ENCODE measurements at regions not wholly inside any gene's neighbourhood (a gene's known extent, or its start where the extent isn't known, plus 50 kb on each side); places are given as distances from the start of the nearest gene placed in this dataset.

DNA sequence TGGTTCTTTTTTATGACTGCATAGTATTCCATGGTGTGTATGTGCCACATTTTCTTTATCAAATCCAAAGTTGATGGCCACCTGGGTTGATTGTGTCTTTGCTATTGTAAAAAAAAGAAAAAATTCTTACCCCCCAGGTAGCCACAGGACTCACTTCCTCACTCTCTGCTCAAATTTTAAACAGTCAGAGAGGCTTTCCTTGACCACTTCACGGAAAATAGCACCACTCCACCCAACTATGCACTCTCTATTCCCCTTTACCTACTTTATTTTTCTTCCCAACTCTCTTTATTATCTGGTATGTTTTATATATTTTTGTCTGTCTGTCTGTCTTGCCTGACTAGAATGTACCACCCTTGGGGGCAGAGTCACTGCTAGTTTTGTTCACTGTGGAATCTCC is 205.3 kb downstream of the BTG1 start:
- Histone ChIP-seq H3K4me3 (ENCODE audit: low read length) (no peak overlapping the region), H3K4me2 (ENCODE audit: low read depth, low read length) (no peak overlapping the region), H4K20me1 (ENCODE audit: insufficient read depth, low read length) (no peaks in the 10 kb centered on the region), H3K9ac (ENCODE audit: low read length) (no peak overlapping the region), H3K9me3 (replicated peaks; ENCODE audit: insufficient read depth, low read length) (no peaks in the 10 kb centered on the region), H3K79me2 (ENCODE audit: low read length) (no peaks in the 10 kb centered on the region), H3K9me2 (replicated peaks; ENCODE audit: insufficient read depth, low read length) (no peaks in the 10 kb centered on the region; the same call in 1 of the 2 replicates), H2AFZ (ENCODE audit: low read length) (no peak overlapping the region), H3K4me1 (ENCODE audit: low read length) (no peaks in the 10 kb centered on the region), H3K27ac (ENCODE audit: low read length) (no peak overlapping the region), H3K36me3 (replicated peaks; ENCODE audit: insufficient read depth, low read length) (no peaks in the 10 kb centered on the region), H3K27me3 (replicated peaks; ENCODE audit: insufficient read depth, low read length) (no peaks in the 10 kb centered on the region), H3F3A (ENCODE audit: insufficient read depth, low read length) (no peaks in the 10 kb centered on the region)
- no peak for TF ChIP-seq EZH2phosphoT487 (IDR thresholded peaks at IDR 0.05; ENCODE audit: low read length)
- no peak for TF ChIP-seq EZH2 (optimal IDR thresholded peaks at IDR 0.05; ENCODE audit: low read depth, low read length)
- TF ChIP-seq, protein P1, sequence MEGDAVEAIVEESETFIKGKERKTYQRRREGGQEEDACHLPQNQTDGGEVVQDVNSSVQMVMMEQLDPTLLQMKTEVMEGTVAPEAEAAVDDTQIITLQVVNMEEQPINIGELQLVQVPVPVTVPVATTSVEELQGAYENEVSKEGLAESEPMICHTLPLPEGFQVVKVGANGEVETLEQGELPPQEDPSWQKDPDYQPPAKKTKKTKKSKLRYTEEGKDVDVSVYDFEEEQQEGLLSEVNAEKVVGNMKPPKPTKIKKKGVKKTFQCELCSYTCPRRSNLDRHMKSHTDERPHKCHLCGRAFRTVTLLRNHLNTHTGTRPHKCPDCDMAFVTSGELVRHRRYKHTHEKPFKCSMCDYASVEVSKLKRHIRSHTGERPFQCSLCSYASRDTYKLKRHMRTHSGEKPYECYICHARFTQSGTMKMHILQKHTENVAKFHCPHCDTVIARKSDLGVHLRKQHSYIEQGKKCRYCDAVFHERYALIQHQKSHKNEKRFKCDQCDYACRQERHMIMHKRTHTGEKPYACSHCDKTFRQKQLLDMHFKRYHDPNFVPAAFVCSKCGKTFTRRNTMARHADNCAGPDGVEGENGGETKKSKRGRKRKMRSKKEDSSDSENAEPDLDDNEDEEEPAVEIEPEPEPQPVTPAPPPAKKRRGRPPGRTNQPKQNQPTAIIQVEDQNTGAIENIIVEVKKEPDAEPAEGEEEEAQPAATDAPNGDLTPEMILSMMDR (IDR thresholded peaks at IDR 0.05; ENCODE audit: low read length), result no peak
- DNase-seq, result no peak

DNA sequence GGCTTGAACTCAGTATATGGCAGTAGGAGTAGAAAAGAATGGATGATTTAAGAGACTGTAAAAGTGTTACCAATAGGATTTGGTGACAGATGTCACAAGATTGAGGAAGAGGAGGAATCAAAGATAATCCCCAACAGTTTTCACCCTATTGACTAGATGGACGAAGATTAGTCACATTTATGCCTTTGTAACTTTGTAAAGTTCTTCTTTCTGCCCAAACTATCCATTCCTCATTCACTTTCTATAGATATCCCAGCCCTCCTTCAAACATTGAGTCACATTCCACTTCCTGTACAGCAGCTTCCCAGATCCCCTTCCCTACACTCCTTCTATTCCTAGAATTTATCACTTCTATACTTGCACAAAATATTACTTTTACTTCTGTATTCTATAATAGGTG is 207.9 kb downstream of the BTG1 start:
- Histone ChIP-seq H3K4me2 (ENCODE audit: low read depth, low read length) (no peak overlapping the region), H2AFZ (ENCODE audit: low read length) (no peak overlapping the region), H3K36me3 (replicated peaks; ENCODE audit: insufficient read depth, low read length) (no peaks in the 10 kb centered on the region), H4K20me1 (ENCODE audit: insufficient read depth, low read length) (no peaks in the 10 kb centered on the region), H3K27me3 (replicated peaks; ENCODE audit: insufficient read depth, low read length) (no peaks in the 10 kb centered on the region), H3K4me1 (ENCODE audit: low read length) (no peaks in the 10 kb centered on the region), H3K27ac (ENCODE audit: low read length) (no peak overlapping the region), H3K9me3 (replicated peaks; ENCODE audit: insufficient read depth, low read length) (no peaks in the 10 kb centered on the region), H3K9ac (ENCODE audit: low read length) (no peak overlapping the region), H3K79me2 (ENCODE audit: low read length) (no peaks in the 10 kb centered on the region), H3F3A (ENCODE audit: insufficient read depth, low read length) (no peaks in the 10 kb centered on the region), H3K9me2 (replicated peaks; ENCODE audit: insufficient read depth, low read length) (no peaks in the 10 kb centered on the region; the same call in 1 of the 2 replicates), H3K4me3 (ENCODE audit: low read length) (no peak overlapping the region)
- no peak for DNase-seq
- no peak for TF ChIP-seq EZH2 (optimal IDR thresholded peaks at IDR 0.05; ENCODE audit: low read depth, low read length)
- TF ChIP-seq EZH2phosphoT487 (IDR thresholded peaks at IDR 0.05; ENCODE audit: low read length), result no peak
- TF ChIP-seq, protein P1 (IDR thresholded peaks at IDR 0.05; ENCODE audit: low read length), result no peak

DNA sequence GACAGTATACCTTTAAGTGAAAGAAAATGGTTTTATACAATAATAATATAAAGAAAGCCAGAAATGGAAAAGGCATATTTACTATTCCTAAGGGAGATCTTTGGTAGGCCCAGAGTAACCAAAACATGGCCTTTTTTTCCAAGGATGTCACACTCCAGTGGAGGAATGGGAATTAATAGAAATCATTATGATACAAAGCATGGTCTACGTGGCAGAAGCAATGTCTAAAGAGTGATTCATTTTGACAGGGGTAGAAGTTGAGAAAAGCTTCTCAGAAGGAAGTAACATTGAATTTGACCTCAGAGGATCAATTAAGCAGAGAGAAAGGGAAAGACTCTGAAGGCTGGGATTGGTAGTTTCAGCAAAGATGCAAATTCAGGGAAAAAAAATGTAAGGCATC is 208.6 kb downstream of the BTG1 start:
- Histone ChIP-seq H3K27ac (ENCODE audit: low read length) (no peak overlapping the region), H3K9me2 (replicated peaks; ENCODE audit: insufficient read depth, low read length) (no peaks in the 10 kb centered on the region; the same call in 1 of the 2 replicates), H3K36me3 (replicated peaks; ENCODE audit: insufficient read depth, low read length) (no peaks in the 10 kb centered on the region), H3K27me3 (replicated peaks; ENCODE audit: insufficient read depth, low read length) (no peaks in the 10 kb centered on the region), H3K9ac (ENCODE audit: low read length) (no peak overlapping the region), H3K79me2 (ENCODE audit: low read length) (no peaks in the 10 kb centered on the region), H3K4me1 (ENCODE audit: low read length) (no peaks in the 10 kb centered on the region), H3K4me2 (ENCODE audit: low read depth, low read length) (no peak overlapping the region), H3K9me3 (replicated peaks; ENCODE audit: insufficient read depth, low read length) (no peaks in the 10 kb centered on the region), H3F3A (ENCODE audit: insufficient read depth, low read length) (no peaks in the 10 kb centered on the region), H2AFZ (ENCODE audit: low read length) (no peak overlapping the region), H3K4me3 (ENCODE audit: low read length) (no peak overlapping the region), H4K20me1 (ENCODE audit: insufficient read depth, low read length) (no peaks in the 10 kb centered on the region)
- DNase-seq, result no peak
- TF ChIP-seq EZH2 (optimal IDR thresholded peaks at IDR 0.05; ENCODE audit: low read depth, low read length) (no peak), EZH2phosphoT487 (IDR thresholded peaks at IDR 0.05; ENCODE audit: low read length) (no peak)
- TF ChIP-seq, protein P1 (IDR thresholded peaks at IDR 0.05; ENCODE audit: low read length), result no peak
